ENCODE measurements at regions not wholly inside any gene's neighbourhood (a gene's known extent, or its start where the extent isn't known, plus 50 kb on each side); places are given as distances from the start of the nearest gene placed in this dataset.
"Not testable (repeated sequence)": the region's sequence is repeated elsewhere in the genome, so short reads cannot be mapped to it uniquely, and the experiment has no call there.

DNA sequence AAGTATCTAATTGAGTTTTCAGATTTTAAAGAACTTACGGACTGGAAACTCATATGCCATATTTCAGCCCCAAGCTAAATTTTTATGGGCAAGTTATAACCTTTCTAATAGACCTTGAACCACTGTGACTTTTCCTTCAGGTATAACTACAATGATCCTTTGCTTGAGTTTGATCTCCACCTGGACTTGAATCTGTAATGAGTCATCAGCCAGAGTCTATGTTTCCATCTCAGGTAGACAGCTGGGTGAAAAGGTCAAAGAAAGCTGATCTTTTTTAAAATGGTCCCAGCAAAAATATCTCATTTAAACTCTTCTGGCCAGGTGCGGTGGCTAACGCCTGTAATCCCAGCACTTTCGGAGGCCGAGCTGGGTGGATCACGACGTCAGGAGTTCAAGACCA, 88.4 kb upstream of the SGK1 start:
- no peak overlapping the region for H3K9ac ChIP-seq (ENCODE audit: low read depth, low read length, poor library complexity, severe bottlenecking)
- H3K4me3 ChIP-seq (ENCODE audit: low read length, poor library complexity, severe bottlenecking), result no peak overlapping the region
- TF ChIP-seq EZH2phosphoT487 (IDR thresholded peaks at IDR 0.05; ENCODE audit: borderline replicate concordance) (no peak), CTCF (conservative IDR thresholded peaks at IDR 0.05; ENCODE audit: low read length) (no peak)
- H3F3A ChIP-seq (ENCODE audit: low read depth), result no peaks in the 10 kb centered on the region
- H4K20me1 ChIP-seq (ENCODE audit: insufficient read depth, low read length, poor library complexity, severe bottlenecking), result no peaks in the 10 kb centered on the region
- H3K4me1 ChIP-seq (ENCODE audit: insufficient read depth, low read length, poor library complexity, severe bottlenecking), result no peaks in the 10 kb centered on the region
- no peaks in the 10 kb centered on the region for H3K27me3 ChIP-seq (ENCODE audit: insufficient read depth, low read length, poor library complexity, severe bottlenecking)
- no peaks in the 10 kb centered on the region for H3K79me2 ChIP-seq (ENCODE audit: insufficient read depth, low read length)
- no peaks in the 10 kb centered on the region for H3K36me3 ChIP-seq (ENCODE audit: insufficient read depth, low read length)
- H3K9me2 ChIP-seq (replicated peaks; ENCODE audit: low read depth, low read length), result no peaks in the 10 kb centered on the region
- H2AFZ ChIP-seq (ENCODE audit: low read length), result no peak overlapping the region
- no peaks in the 10 kb centered on the region for H3K9me3 ChIP-seq (ENCODE audit: insufficient read depth, low read depth, low read length)
- no peak overlapping the region for H3K4me2 ChIP-seq (ENCODE audit: low read depth, low read length, poor library complexity, severe bottlenecking)

DNA sequence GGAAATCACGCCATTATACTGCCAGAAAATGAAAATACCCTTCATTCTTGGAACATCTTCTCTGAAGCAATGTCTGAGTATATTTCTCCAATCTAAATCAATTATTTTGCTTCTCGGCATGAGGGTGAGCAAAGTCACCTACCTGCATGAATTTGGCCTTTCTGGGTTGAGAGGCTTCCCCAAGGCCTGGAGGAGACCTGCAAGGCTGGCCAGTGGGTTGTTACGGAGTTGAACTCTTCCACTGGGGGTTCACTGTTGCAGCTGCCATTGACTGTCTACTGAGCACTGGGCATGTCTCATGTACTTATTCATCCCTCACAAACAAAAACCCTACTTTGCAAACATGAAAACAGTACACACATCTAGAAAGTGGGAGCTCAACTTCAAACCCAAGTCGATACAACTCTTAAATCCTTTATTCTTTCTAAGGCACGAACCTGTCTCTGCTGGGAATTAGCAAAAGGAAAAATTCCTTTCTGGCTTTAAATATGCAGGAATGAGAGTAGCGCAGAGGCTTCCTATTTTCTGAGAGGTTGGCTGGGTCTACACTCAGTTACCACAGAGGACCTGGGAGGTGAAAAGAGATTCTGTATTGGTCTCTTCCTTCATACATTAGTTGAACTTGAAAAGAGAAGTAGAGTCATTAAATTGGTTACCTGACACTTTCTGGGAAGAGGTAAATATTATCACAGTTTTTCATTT, 87.6 kb upstream of the SGK1 start:
- Histone ChIP-seq H3F3A (ENCODE audit: low read depth) (no peaks in the 10 kb centered on the region), H3K9me3 (ENCODE audit: insufficient read depth, low read depth, low read length) (no peaks in the 10 kb centered on the region), H3K36me3 (ENCODE audit: insufficient read depth, low read length) (no peaks in the 10 kb centered on the region), H2AFZ (ENCODE audit: low read length) (no peak overlapping the region), H3K79me2 (ENCODE audit: insufficient read depth, low read length) (no peaks in the 10 kb centered on the region), H3K9ac (ENCODE audit: low read depth, low read length, poor library complexity, severe bottlenecking) (no peak overlapping the region), H4K20me1 (ENCODE audit: insufficient read depth, low read length, poor library complexity, severe bottlenecking) (no peaks in the 10 kb centered on the region), H3K4me3 (ENCODE audit: low read length, poor library complexity, severe bottlenecking) (no peak overlapping the region), H3K27me3 (ENCODE audit: insufficient read depth, low read length, poor library complexity, severe bottlenecking) (no peaks in the 10 kb centered on the region), H3K4me1 (ENCODE audit: insufficient read depth, low read length, poor library complexity, severe bottlenecking) (no peaks in the 10 kb centered on the region), H3K9me2 (replicated peaks; ENCODE audit: low read depth, low read length) (no peaks in the 10 kb centered on the region), H3K4me2 (ENCODE audit: low read depth, low read length, poor library complexity, severe bottlenecking) (no peak overlapping the region)
- TF ChIP-seq CTCF (conservative IDR thresholded peaks at IDR 0.05; ENCODE audit: low read length) (no peak), EZH2phosphoT487 (IDR thresholded peaks at IDR 0.05; ENCODE audit: borderline replicate concordance) (no peak)

GRCh38 chr6:134403312-134403711, 85.4 kb upstream of the SGK1 start:
- not testable (repeated sequence) for H3K36me3 ChIP-seq (ENCODE audit: insufficient read depth, low read length); H3K9me3 ChIP-seq (ENCODE audit: insufficient read depth, low read depth, low read length); H3K9me2 ChIP-seq (replicated peaks; ENCODE audit: low read depth, low read length); H3K9ac ChIP-seq (ENCODE audit: low read depth, low read length, poor library complexity, severe bottlenecking); H3K4me3 ChIP-seq (ENCODE audit: low read length, poor library complexity, severe bottlenecking); H3K27me3 ChIP-seq (ENCODE audit: insufficient read depth, low read length, poor library complexity, severe bottlenecking); H3K4me1 ChIP-seq (ENCODE audit: insufficient read depth, low read length, poor library complexity, severe bottlenecking); H3F3A ChIP-seq (ENCODE audit: low read depth); H4K20me1 ChIP-seq (ENCODE audit: insufficient read depth, low read length, poor library complexity, severe bottlenecking); H3K79me2 ChIP-seq (ENCODE audit: insufficient read depth, low read length); H3K4me2 ChIP-seq (ENCODE audit: low read depth, low read length, poor library complexity, severe bottlenecking); H2AFZ ChIP-seq (ENCODE audit: low read length)

GRCh38 chr6:134402372-134402984, 84.6 kb upstream of the SGK1 start:
- Histone ChIP-seq H3K9me3 (ENCODE audit: insufficient read depth, low read depth, low read length) (no peaks in the 10 kb centered on the region), H3K9ac (ENCODE audit: low read depth, low read length, poor library complexity, severe bottlenecking) (no peak overlapping the region), H3K36me3 (ENCODE audit: insufficient read depth, low read length) (no peaks in the 10 kb centered on the region), H3K4me3 (ENCODE audit: low read length, poor library complexity, severe bottlenecking) (no peak overlapping the region), H3K27me3 (ENCODE audit: insufficient read depth, low read length, poor library complexity, severe bottlenecking) (no peaks in the 10 kb centered on the region), H4K20me1 (ENCODE audit: insufficient read depth, low read length, poor library complexity, severe bottlenecking) (no peaks in the 10 kb centered on the region), H2AFZ (ENCODE audit: low read length) (no peak overlapping the region), H3K4me2 (ENCODE audit: low read depth, low read length, poor library complexity, severe bottlenecking) (no peak overlapping the region), H3F3A (ENCODE audit: low read depth) (no peaks in the 10 kb centered on the region), H3K9me2 (replicated peaks; ENCODE audit: low read depth, low read length) (no peaks in the 10 kb centered on the region), H3K79me2 (ENCODE audit: insufficient read depth, low read length) (no peaks in the 10 kb centered on the region), H3K4me1 (ENCODE audit: insufficient read depth, low read length, poor library complexity, severe bottlenecking) (no peaks in the 10 kb centered on the region)
- no peak for TF ChIP-seq EZH2phosphoT487 (IDR thresholded peaks at IDR 0.05; ENCODE audit: borderline replicate concordance)
- TF ChIP-seq CTCF (conservative IDR thresholded peaks at IDR 0.05; ENCODE audit: low read length), result no peak

All from Loucy (cell line).